ENCODE measurements at regions not wholly inside any gene's neighbourhood (a gene's known extent, or its start where the extent isn't known, plus 50 kb on each side); places are given as distances from the start of the nearest gene placed in this dataset.

DNA sequence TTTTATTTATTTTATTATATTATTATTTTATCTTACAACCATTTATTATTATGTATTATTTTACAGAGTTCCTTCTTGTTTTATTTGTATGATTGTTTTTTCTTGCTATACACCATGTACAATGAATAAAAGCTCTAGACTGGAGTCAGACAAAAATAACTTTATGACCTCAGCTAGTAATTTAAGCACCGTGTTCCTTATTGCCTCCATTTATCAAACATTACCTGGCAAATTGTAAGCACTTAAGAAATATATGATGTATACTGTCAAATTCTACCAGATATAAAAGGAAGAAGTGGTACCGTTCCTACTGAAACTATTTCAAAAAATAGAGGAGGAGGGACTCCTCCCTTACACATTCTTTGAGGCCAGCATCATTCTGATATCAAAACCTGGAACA, 326.9 kb upstream of the NECTIN3 start:
- no peak overlapping the region for H3K4me2 ChIP-seq (ENCODE audit: low read length)
- H3K9ac ChIP-seq (ENCODE audit: low read length): no peak overlapping the region
- TF ChIP-seq RAD21 (conservative IDR thresholded peaks at IDR 0.05) (no peak), MXI1 (conservative IDR thresholded peaks at IDR 0.05; ENCODE audit: poor library complexity, severe bottlenecking) (no peak), TAF1 (IDR thresholded peaks at IDR 0.05; ENCODE audit: low read depth) (no peak), POLR2AphosphoS5 (IDR thresholded peaks at IDR 0.05) (no peak), EP300 (conservative IDR thresholded peaks at IDR 0.05; ENCODE audit: poor library complexity, severe bottlenecking) (no peak), EZH2 (IDR thresholded peaks at IDR 0.05; ENCODE audit: borderline replicate concordance, insufficient read depth, low read length, poor library complexity, severe bottlenecking) (no peak)
- TF ChIP-seq, protein P1, sequence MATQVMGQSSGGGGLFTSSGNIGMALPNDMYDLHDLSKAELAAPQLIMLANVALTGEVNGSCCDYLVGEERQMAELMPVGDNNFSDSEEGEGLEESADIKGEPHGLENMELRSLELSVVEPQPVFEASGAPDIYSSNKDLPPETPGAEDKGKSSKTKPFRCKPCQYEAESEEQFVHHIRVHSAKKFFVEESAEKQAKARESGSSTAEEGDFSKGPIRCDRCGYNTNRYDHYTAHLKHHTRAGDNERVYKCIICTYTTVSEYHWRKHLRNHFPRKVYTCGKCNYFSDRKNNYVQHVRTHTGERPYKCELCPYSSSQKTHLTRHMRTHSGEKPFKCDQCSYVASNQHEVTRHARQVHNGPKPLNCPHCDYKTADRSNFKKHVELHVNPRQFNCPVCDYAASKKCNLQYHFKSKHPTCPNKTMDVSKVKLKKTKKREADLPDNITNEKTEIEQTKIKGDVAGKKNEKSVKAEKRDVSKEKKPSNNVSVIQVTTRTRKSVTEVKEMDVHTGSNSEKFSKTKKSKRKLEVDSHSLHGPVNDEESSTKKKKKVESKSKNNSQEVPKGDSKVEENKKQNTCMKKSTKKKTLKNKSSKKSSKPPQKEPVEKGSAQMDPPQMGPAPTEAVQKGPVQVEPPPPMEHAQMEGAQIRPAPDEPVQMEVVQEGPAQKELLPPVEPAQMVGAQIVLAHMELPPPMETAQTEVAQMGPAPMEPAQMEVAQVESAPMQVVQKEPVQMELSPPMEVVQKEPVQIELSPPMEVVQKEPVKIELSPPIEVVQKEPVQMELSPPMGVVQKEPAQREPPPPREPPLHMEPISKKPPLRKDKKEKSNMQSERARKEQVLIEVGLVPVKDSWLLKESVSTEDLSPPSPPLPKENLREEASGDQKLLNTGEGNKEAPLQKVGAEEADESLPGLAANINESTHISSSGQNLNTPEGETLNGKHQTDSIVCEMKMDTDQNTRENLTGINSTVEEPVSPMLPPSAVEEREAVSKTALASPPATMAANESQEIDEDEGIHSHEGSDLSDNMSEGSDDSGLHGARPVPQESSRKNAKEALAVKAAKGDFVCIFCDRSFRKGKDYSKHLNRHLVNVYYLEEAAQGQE (IDR thresholded peaks at IDR 0.05; ENCODE audit: borderline replicate concordance): no peak
- TF ChIP-seq, protein P2, sequence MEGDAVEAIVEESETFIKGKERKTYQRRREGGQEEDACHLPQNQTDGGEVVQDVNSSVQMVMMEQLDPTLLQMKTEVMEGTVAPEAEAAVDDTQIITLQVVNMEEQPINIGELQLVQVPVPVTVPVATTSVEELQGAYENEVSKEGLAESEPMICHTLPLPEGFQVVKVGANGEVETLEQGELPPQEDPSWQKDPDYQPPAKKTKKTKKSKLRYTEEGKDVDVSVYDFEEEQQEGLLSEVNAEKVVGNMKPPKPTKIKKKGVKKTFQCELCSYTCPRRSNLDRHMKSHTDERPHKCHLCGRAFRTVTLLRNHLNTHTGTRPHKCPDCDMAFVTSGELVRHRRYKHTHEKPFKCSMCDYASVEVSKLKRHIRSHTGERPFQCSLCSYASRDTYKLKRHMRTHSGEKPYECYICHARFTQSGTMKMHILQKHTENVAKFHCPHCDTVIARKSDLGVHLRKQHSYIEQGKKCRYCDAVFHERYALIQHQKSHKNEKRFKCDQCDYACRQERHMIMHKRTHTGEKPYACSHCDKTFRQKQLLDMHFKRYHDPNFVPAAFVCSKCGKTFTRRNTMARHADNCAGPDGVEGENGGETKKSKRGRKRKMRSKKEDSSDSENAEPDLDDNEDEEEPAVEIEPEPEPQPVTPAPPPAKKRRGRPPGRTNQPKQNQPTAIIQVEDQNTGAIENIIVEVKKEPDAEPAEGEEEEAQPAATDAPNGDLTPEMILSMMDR (IDR thresholded peaks at IDR 0.05; ENCODE audit: poor library complexity, severe bottlenecking): no peak
- H3K36me3 ChIP-seq (ENCODE audit: insufficient read depth, low read length): no peaks in the 10 kb centered on the region
- no peak overlapping the region for H3K4me3 ChIP-seq (ENCODE audit: low read length)
- no peaks in the 10 kb centered on the region for H3K9me2 ChIP-seq (ENCODE audit: insufficient read depth, low read length)
- H3K79me2 ChIP-seq (replicated peaks; ENCODE audit: insufficient read depth, low read length): no peaks in the 10 kb centered on the region
- peaks cover 3% of the 10 kb centered on the region for H3K9me3 ChIP-seq (ENCODE audit: low read length)
- H2AFZ ChIP-seq (ENCODE audit: low read depth, low read length): no peak overlapping the region
- no peaks in the 10 kb centered on the region for H4K20me1 ChIP-seq (ENCODE audit: insufficient read depth)
- no peaks in the 10 kb centered on the region for H3F3A ChIP-seq (ENCODE audit: insufficient read depth, low read length, poor library complexity, severe bottlenecking)
- H3K27me3 ChIP-seq (ENCODE audit: insufficient read depth, low read depth, low read length): no peaks in the 10 kb centered on the region
- no peak overlapping the region for H3K27ac ChIP-seq (ENCODE audit: low read length)

DNA sequence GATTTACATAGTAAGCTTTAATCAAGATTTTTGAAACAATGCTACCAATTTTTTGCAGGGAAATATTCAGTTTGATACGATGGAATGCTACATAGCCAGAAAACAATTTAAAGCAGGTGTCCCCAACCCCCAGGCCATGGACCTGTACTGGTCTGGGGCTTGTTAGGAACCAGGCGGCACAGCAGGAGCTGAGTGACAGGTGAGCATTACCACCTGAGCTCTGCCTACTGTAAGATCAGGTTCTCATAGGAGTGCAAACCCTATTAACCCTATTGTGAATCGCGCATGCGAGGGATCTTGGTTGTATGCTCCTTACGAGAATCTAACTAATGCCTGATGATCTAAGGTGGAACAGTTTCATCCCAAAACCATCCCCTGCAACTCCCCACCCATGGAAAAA, 322.6 kb upstream of the NECTIN3 start:
- no peak overlapping the region for H2AFZ ChIP-seq (ENCODE audit: low read depth, low read length)
- H3K79me2 ChIP-seq (replicated peaks; ENCODE audit: insufficient read depth, low read length): no peaks in the 10 kb centered on the region
- H3K9me2 ChIP-seq (ENCODE audit: insufficient read depth, low read length): no peaks in the 10 kb centered on the region
- no peaks in the 10 kb centered on the region for H4K20me1 ChIP-seq (ENCODE audit: insufficient read depth)
- no peaks in the 10 kb centered on the region for H3K27me3 ChIP-seq (ENCODE audit: insufficient read depth, low read depth, low read length)
- H3K9me3 ChIP-seq (ENCODE audit: low read length): peaks cover 3% of the 10 kb centered on the region
- H3F3A ChIP-seq (ENCODE audit: insufficient read depth, low read length, poor library complexity, severe bottlenecking): peaks cover 4% of the 10 kb centered on the region
- no peak for TF ChIP-seq RAD21 (conservative IDR thresholded peaks at IDR 0.05)
- TF ChIP-seq TAF1 (IDR thresholded peaks at IDR 0.05; ENCODE audit: low read depth): no peak
- TF ChIP-seq EP300 (conservative IDR thresholded peaks at IDR 0.05; ENCODE audit: poor library complexity, severe bottlenecking): no peak
- TF ChIP-seq MXI1 (conservative IDR thresholded peaks at IDR 0.05; ENCODE audit: poor library complexity, severe bottlenecking): no peak
- TF ChIP-seq, protein P1 (IDR thresholded peaks at IDR 0.05; ENCODE audit: borderline replicate concordance): no peak
- TF ChIP-seq POLR2AphosphoS5 (IDR thresholded peaks at IDR 0.05): no peak
- no peaks in the 10 kb centered on the region for H3K36me3 ChIP-seq (ENCODE audit: insufficient read depth, low read length)
- no peak overlapping the region for H3K9ac ChIP-seq (ENCODE audit: low read length)
- H3K4me3 ChIP-seq (ENCODE audit: low read length): no peak overlapping the region
- no peak overlapping the region for H3K27ac ChIP-seq (ENCODE audit: low read length)
- H3K4me2 ChIP-seq (ENCODE audit: low read length): no peak overlapping the region
